Astrocyte of the spinal cord (primary cell): ENCODE measurements at regions not wholly inside any gene's neighbourhood (a gene's known extent, or its start where the extent isn't known, plus 50 kb on each side); places are given as distances from the start of the nearest gene placed in this dataset.

Source experiments
- DNase-seq: peaks from one replicate; pipeline ENCODE4 v3.0.0; 2011; ENCODE audit warnings: low read depth, low spot score
- H3K4me3 ChIP-seq: 2 replicates; pipeline ENCODE4 v1.5.1; 2011; ENCODE audit warnings: low read depth, mild to moderate bottlenecking, low read length, moderate library complexity
- CTCF ChIP-seq: IDR thresholded peaks from 2 replicates; pipeline ENCODE4 v1.5.1; 2012; ENCODE audit warnings: low read depth, mild to moderate bottlenecking, low read length, inconsistent platforms
- in situ Hi-C: cut with HindIII; loops from 2 replicates; pipeline ENCODE4 v1.10.0; 2017; ENCODE audit warnings: low sequenced_read_pairs

- no peak for TF ChIP-seq CTCF
- no peak overlapping the region for H3K4me3 ChIP-seq
- in situ Hi-C loops, result no loop called here
- no peak for DNase-seq
Observed at GRCh38 chr5:125464847-125465432, 718.5 kb upstream of the ZNF608 start.

GRCh38 chr5:125465703-125466102 lies 719.3 kb upstream of the ZNF608 start:
- in situ Hi-C loops, result no loop called here
- no peak overlapping the region for H3K4me3 ChIP-seq
- no peak for DNase-seq
- no peak for TF ChIP-seq CTCF

- DNase-seq, result no peak
- in situ Hi-C loops, result no loop called here
- no peak for TF ChIP-seq CTCF
- H3K4me3 ChIP-seq, result no peak overlapping the region
Observed at GRCh38 chr5:125467222-125467621, 720.8 kb upstream of the ZNF608 start.

GRCh38 chr5:125470280-125470902 lies 724.0 kb upstream of the ZNF608 start:
- DNase-seq, result no peak
- no peak overlapping the region for H3K4me3 ChIP-seq
- in situ Hi-C loops, result no loop called here
- no peak for TF ChIP-seq CTCF

- no peak for TF ChIP-seq CTCF
- DNase-seq, result peak; percentile 27
- in situ Hi-C loops, result no loop called here
- no peak overlapping the region for H3K4me3 ChIP-seq
Observed at GRCh38 chr5:125476901-125477585, 730.6 kb upstream of the ZNF608 start.

GRCh38 chr5:125477586-125477975 lies 731.1 kb upstream of the ZNF608 start:
- no peak overlapping the region for H3K4me3 ChIP-seq
- in situ Hi-C loops, result no loop called here
- no peak for TF ChIP-seq CTCF
- DNase-seq, result no peak
